GM12874 (cell line): ENCODE measurements at regions not wholly inside any gene's neighbourhood (a gene's known extent, or its start where the extent isn't known, plus 50 kb on each side); places are given as distances from the start of the nearest gene placed in this dataset.

Source experiments
- TF ChIP-seq, protein P1 (sequence below): IDR thresholded peaks from 2 replicates; pipeline ENCODE4 v1.5.1; 2011; ENCODE audit warnings: low read depth, mild to moderate bottlenecking, control low read depth, low read length, moderate library complexity; ENCODE audit not compliant: insufficient read depth

DNA sequence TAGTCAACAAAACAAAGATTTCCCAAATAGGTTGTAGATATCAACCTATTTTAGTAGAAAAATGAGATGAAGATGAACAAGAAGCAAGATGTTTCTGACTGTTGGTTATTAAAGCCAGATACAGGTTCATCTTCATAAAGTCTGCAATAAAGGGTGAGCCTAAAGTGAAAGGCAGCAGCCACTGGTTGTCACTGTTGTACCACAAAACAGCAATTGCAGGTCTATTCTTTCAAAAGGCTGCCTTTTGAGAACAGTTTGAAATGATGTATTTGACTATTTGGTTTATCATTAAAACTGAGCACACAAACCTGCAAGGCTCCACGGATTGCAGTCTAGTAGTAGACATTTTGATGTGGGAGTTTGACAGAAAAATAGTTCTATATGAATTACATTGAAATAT lies 543.4 kb downstream of the GBE1 start:
- TF ChIP-seq, protein P1, sequence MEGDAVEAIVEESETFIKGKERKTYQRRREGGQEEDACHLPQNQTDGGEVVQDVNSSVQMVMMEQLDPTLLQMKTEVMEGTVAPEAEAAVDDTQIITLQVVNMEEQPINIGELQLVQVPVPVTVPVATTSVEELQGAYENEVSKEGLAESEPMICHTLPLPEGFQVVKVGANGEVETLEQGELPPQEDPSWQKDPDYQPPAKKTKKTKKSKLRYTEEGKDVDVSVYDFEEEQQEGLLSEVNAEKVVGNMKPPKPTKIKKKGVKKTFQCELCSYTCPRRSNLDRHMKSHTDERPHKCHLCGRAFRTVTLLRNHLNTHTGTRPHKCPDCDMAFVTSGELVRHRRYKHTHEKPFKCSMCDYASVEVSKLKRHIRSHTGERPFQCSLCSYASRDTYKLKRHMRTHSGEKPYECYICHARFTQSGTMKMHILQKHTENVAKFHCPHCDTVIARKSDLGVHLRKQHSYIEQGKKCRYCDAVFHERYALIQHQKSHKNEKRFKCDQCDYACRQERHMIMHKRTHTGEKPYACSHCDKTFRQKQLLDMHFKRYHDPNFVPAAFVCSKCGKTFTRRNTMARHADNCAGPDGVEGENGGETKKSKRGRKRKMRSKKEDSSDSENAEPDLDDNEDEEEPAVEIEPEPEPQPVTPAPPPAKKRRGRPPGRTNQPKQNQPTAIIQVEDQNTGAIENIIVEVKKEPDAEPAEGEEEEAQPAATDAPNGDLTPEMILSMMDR = peak; percentile 45

DNA sequence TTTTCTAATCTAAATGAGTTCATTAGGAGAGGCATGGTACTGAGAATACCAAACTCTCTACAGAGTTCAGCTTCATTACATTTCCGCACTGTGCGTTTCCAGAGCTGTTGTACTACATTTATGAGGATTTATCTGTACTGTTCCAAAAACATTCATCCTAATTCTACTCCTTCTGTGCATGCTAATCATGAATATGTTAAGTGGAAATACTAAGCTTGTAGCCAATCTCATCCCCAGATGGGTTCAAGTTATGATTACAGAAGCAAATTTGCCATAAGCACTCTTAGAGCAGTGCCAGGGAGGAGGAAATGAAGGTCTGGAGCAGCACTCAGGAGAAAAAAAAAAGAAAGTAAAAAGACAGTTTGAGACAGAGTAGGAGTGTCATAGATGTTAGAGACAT lies 544.3 kb downstream of the GBE1 start:
- TF ChIP-seq, protein P1 = no peak

DNA sequence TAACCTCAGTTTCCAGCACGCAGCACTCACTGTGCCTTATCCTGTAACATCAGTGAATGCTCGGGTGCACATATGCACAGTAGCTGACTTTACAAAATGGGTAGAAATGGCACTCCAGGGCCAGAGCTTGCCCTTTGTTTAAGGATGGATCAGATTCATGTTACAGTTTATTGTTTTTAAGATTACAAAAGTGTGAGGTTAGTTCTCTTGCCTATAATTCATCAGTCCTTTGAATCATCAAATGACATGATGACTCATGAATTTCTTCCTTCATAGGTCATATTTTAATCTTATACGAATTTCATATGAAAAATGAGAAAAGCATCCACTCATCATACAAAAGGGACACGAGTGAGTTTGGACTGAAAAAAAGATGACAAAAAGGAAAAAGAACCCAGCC lies 545.3 kb downstream of the GBE1 start:
- TF ChIP-seq, protein P1 = no peak

DNA sequence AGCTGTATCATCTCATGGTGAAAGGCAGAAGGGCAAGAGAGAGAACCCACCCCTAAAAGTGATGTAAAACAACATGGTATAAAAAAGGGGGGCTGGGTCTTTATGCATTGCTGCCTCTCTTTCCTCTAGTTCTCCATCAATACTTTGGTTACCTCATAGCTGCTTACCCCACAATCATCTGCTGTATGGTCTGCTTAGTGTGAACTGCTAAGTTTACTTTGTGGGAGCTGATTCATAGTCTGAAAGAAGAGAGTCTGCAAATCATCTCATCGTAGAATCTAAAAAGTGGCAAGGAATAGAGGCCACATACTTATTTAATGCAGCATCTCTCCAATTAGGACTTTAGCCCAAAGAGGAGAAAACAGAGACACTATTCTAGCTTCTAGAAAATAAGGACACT lies 546.8 kb downstream of the GBE1 start:
- TF ChIP-seq, protein P1 = no peak

DNA sequence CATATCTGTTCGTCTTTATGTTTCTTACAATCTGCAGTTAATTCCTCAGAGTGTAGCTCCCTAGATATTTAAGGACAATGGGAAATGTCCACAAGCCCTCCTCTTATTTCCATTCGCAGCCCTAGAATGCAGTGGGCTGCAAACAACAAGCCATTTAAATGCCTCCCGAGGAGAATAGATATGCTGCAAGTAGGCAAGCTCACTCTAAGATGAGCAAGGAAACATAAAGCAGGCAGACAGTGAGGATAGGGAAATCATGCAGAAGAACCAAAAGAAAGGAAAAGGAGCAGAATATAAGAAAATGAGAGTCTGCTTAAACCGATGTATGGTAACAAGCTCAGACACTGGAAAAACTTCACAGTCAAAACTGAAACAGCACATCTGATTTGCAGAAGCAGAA lies 561.9 kb downstream of the GBE1 start:
- TF ChIP-seq, protein P1 = no peak

DNA sequence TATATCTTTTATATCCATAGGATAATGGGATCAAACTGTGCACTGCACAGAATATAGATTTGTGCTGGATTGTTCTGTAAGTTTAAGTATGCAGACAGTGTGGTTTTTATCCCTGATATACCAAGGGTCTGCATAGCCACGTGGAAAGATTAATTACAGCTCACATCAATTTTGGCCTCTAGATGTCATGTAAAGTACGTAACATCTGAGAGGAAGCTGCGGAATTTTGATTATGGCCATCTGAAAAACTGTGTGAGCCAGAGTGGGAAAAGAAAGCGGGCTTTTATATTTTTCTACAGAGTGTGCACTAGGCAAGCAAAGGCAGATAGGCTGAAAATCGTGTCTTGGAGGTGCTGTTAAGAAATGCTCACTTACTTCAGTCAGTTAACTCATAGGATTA lies 562.7 kb downstream of the GBE1 start:
- TF ChIP-seq, protein P1 = no peak

DNA sequence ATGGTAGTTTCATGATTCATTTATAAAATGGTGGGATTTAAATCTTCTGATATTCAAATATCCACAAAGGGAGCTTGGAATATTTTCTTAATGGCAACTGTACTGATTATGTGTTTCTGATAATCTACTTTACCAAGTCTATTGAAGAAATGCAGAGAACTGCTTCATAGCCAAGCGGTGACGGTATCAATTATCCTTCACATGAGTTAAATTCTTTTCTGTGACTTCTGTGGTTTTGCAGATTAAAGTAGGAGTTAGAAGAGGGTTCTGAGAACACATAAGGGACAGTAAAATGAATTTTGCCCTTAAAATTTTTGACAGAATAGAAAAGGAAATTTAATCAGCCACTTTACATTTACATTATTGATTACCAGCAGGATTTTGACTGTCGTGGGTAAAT lies 563.2 kb downstream of the GBE1 start:
- TF ChIP-seq, protein P1 = no peak

DNA sequence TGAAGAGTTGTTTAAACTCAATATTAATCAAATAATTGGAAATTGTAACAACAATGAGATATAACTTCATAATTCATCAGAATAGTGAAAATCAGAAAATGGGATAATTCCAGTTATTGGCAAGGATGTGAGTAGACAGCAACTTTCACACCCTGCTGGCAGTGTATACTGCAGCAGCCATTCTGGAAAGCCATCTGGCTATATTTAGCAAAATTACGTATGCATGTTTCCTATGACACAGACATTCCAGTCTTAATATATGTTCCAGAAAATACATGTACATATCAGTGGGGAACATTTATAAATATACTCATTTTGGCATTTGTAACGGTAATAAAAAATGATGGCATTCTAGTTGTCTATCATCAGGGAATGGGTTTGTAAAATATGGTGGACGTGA lies 564.1 kb downstream of the GBE1 start:
- TF ChIP-seq, protein P1 = no peak
